ENCODE measurements at regions not wholly inside any gene's neighbourhood (a gene's known extent, or its start where the extent isn't known, plus 50 kb on each side); places are given as distances from the start of the nearest gene placed in this dataset.

- DNase-seq = no peak
Observed at GRCh38 chr11:127737499-127737898, 736.9 kb upstream of the KIRREL3 start.

- DNase-seq = no peak
Observed at GRCh38 chr11:127733552-127733951, 733.0 kb upstream of the KIRREL3 start.

GRCh38 chr11:127726367-127726766 is 725.8 kb upstream of the KIRREL3 start:
- no peak for DNase-seq

GRCh38 chr11:127723714-127724113 is 723.1 kb upstream of the KIRREL3 start:
- no peak for DNase-seq

- no peak for DNase-seq
Observed at GRCh38 chr11:127713226-127713625, 712.7 kb upstream of the KIRREL3 start.

- no peak for DNase-seq
Observed at GRCh38 chr11:127711748-127712147, 711.2 kb upstream of the KIRREL3 start.

- no peak for DNase-seq
Observed at GRCh38 chr11:127710831-127711230, 710.3 kb upstream of the KIRREL3 start.

GRCh38 chr11:127709960-127710359 is 709.4 kb upstream of the KIRREL3 start:
- DNase-seq = no peak

GRCh38 chr11:127693686-127694085 is 693.1 kb upstream of the KIRREL3 start:
- no peak for DNase-seq

- no peak for DNase-seq
Observed at GRCh38 chr11:127683321-127683720, 682.8 kb upstream of the KIRREL3 start.

- DNase-seq = no peak
Observed at GRCh38 chr11:127679816-127680545, 679.4 kb upstream of the KIRREL3 start.

GRCh38 chr11:127678631-127679030 is 678.1 kb upstream of the KIRREL3 start:
- DNase-seq = no peak

- no peak for DNase-seq
Observed at GRCh38 chr11:127677660-127678425, 677.3 kb upstream of the KIRREL3 start.

- peak; percentile 2 for DNase-seq
Observed at GRCh38 chr11:127675581-127675980, 675.0 kb upstream of the KIRREL3 start.

- no peak for DNase-seq
Observed at GRCh38 chr11:127674754-127675153, 674.2 kb upstream of the KIRREL3 start.

- DNase-seq = no peak
Observed at GRCh38 chr11:127670374-127671119, 670.0 kb upstream of the KIRREL3 start.

GRCh38 chr11:127656116-127656836 is 655.7 kb upstream of the KIRREL3 start:
- DNase-seq = no peak

- no peak for DNase-seq
Observed at GRCh38 chr11:127653076-127653475, 652.5 kb upstream of the KIRREL3 start.

GRCh38 chr11:127651888-127652221 is 651.3 kb upstream of the KIRREL3 start:
- no peak for DNase-seq

- DNase-seq = no peak
Observed at GRCh38 chr11:127651175-127651887, 650.8 kb upstream of the KIRREL3 start.

GRCh38 chr11:127649958-127650357 is 649.4 kb upstream of the KIRREL3 start:
- no peak for DNase-seq
